SU-DHL-6 (cell line): ENCODE measurements at regions not wholly inside any gene's neighbourhood (a gene's known extent, or its start where the extent isn't known, plus 50 kb on each side); places are given as distances from the start of the nearest gene placed in this dataset.

ENCODE experiments used
- H2AFZ ChIP-seq: fragments of 200-600 bp; sonication (generic); 2 replicates; pipeline ENCODE4 v1.6.1; 2014; ENCODE audit warnings: low read depth, mild to moderate bottlenecking, moderate library complexity, mixed read lengths, antibody characterized with exemption, low read length; ENCODE audit not compliant: severe bottlenecking
- H3F3A ChIP-seq: fragments of 200-600 bp; shearing (Covaris generic); 2 replicates; pipeline ENCODE4 v1.6.0; 2016; ENCODE audit warnings: antibody characterized with exemption, mild to moderate bottlenecking; ENCODE audit not compliant: insufficient read depth
- H3K27ac ChIP-seq: fragments of 200-600 bp; sonication (generic); 2 replicates; pipeline ENCODE4 v1.5.1; 2016; ENCODE audit warnings: low read depth, mild to moderate bottlenecking, low read length, moderate library complexity, mixed read lengths
- H3K27me3 ChIP-seq: fragments of 200-600 bp; sonication (generic), shearing (Covaris generic); 2 replicates; pipeline ENCODE4 v1.6.0; 2014; ENCODE audit warnings: mild to moderate bottlenecking, low read length
- H3K36me3 ChIP-seq: fragments of 200-600 bp; sonication (generic); 2 replicates; pipeline ENCODE4 v1.6.1; 2014; ENCODE audit warnings: mild to moderate bottlenecking, low read length, mixed read lengths
- H3K4me2 ChIP-seq: fragments of 300-600, 200-600 bp; shearing (Covaris generic), sonication (generic); 2 replicates; pipeline ENCODE4 v1.6.0; 2014; ENCODE audit warnings: low read length, low read depth, mild to moderate bottlenecking; ENCODE audit not compliant: poor library complexity, severe bottlenecking
- H3K4me3 ChIP-seq: fragments of 200-600 bp; sonication (generic); 2 replicates; pipeline ENCODE4 v1.5.1; 2014; ENCODE audit warnings: antibody characterized with exemption, low read length, mild to moderate bottlenecking, mixed read lengths; ENCODE audit not compliant: insufficient read depth, poor library complexity, severe bottlenecking
- H3K79me2 ChIP-seq: fragments of 200-600 bp; sonication (generic); 2 replicates; pipeline ENCODE4 v1.6.1; 2014; ENCODE audit warnings: mild to moderate bottlenecking, low read length, moderate library complexity; ENCODE audit not compliant: insufficient read depth
- H3K9ac ChIP-seq: fragments of 200-600 bp; sonication (generic); 2 replicates; pipeline ENCODE4 v1.7.0; 2014; ENCODE audit warnings: mild to moderate bottlenecking, low read length
- H3K9me2 ChIP-seq: fragments of 200-600 bp; sonication (generic); replicated peaks from 2 replicates; pipeline ENCODE4 v1.6.1; 2014; ENCODE audit warnings: low read length; ENCODE audit not compliant: insufficient read depth
- H3K9me3 ChIP-seq: fragments of 200-600 bp; sonication (generic); 2 replicates; pipeline ENCODE4 v1.6.1; 2014; ENCODE audit warnings: low read length, mixed read lengths; ENCODE audit not compliant: insufficient read depth
- H4K20me1 ChIP-seq: fragments of 200-600 bp; sonication (generic); 2 replicates; pipeline ENCODE4 v1.6.1; 2014; ENCODE audit warnings: low read depth, mild to moderate bottlenecking, antibody characterized with exemption, low read length, moderate library complexity, mixed read lengths
- EZH2phosphoT487 ChIP-seq: fragments of 200-600 bp; sonication (generic), shearing (Covaris generic); conservative IDR thresholded peaks from 2 replicates; pipeline ENCODE4 v1.6.1; 2018; ENCODE audit warnings: mild to moderate bottlenecking, antibody characterized with exemption, low read length, moderate library complexity, mixed read lengths
- TF ChIP-seq, protein P1 (sequence below): fragments of 200-600 bp; sonication (generic); IDR thresholded peaks from one replicate; pipeline ENCODE4 v1.5.1; 2017; ENCODE audit warnings: antibody characterized with exemption, mild to moderate bottlenecking, low read length, moderate library complexity; ENCODE audit not compliant: insufficient read depth, poor library complexity, severe bottlenecking

DNA sequence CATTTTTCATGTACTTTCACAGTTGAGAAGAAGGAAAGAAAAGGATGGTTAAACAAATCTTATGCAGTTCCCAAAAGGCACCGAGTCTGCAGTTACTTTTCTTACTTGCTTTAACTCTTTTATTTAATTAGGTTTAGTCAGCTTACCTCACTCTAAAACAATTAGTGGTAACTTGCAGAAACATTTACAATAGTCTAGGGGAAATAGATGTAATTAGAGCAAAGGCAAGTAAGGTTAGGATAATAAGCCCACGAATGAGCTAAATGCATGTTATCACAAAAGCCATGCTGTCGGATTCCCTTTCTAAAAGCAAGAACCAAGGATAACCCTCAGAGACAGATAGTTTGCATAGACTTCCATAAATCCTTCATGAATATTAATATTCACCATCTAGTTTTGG is 82.0 kb upstream of the VCX2 start:
- Histone ChIP-seq H3K36me3 (no peaks in the 10 kb centered on the region), H3K9me2 (no peaks in the 10 kb centered on the region), H3F3A (no peaks in the 10 kb centered on the region), H3K4me2 (no peak overlapping the region), H3K79me2 (no peaks in the 10 kb centered on the region), H3K9ac (no peak overlapping the region), H4K20me1 (no peaks in the 10 kb centered on the region), H3K9me3 (no peaks in the 10 kb centered on the region), H3K4me3 (no peak overlapping the region), H2AFZ (no peak overlapping the region), H3K27ac (no peak overlapping the region), H3K27me3 (no peaks in the 10 kb centered on the region)
- TF ChIP-seq, protein P1, sequence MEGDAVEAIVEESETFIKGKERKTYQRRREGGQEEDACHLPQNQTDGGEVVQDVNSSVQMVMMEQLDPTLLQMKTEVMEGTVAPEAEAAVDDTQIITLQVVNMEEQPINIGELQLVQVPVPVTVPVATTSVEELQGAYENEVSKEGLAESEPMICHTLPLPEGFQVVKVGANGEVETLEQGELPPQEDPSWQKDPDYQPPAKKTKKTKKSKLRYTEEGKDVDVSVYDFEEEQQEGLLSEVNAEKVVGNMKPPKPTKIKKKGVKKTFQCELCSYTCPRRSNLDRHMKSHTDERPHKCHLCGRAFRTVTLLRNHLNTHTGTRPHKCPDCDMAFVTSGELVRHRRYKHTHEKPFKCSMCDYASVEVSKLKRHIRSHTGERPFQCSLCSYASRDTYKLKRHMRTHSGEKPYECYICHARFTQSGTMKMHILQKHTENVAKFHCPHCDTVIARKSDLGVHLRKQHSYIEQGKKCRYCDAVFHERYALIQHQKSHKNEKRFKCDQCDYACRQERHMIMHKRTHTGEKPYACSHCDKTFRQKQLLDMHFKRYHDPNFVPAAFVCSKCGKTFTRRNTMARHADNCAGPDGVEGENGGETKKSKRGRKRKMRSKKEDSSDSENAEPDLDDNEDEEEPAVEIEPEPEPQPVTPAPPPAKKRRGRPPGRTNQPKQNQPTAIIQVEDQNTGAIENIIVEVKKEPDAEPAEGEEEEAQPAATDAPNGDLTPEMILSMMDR, result no peak
- TF ChIP-seq EZH2phosphoT487, result no peak

GRCh38 chrX:8254401-8254800 is 83.3 kb upstream of the VCX2 start:
- Histone ChIP-seq H3K9me2 (no peaks in the 10 kb centered on the region), H3K4me2 (no peak overlapping the region), H4K20me1 (no peaks in the 10 kb centered on the region), H3K9ac (no peak overlapping the region), H3K9me3 (no peaks in the 10 kb centered on the region), H2AFZ (no peak overlapping the region), H3K36me3 (no peaks in the 10 kb centered on the region), H3K79me2 (no peaks in the 10 kb centered on the region), H3F3A (no peaks in the 10 kb centered on the region), H3K27me3 (no peaks in the 10 kb centered on the region), H3K4me3 (no peak overlapping the region), H3K27ac (no peak overlapping the region)
- TF ChIP-seq EZH2phosphoT487, result no peak
- TF ChIP-seq, protein P1, result no peak

GRCh38 chrX:8272821-8273220 is 101.8 kb upstream of the VCX2 start:
- Histone ChIP-seq H3K27ac (no peak overlapping the region), H3K9ac (no peak overlapping the region), H4K20me1 (no peaks in the 10 kb centered on the region), H3K79me2 (no peaks in the 10 kb centered on the region), H3F3A (no peaks in the 10 kb centered on the region), H3K27me3 (no peaks in the 10 kb centered on the region), H3K4me2 (no peak overlapping the region), H3K9me3 (no peaks in the 10 kb centered on the region), H3K9me2 (no peaks in the 10 kb centered on the region), H3K4me3 (no peak overlapping the region), H3K36me3 (no peaks in the 10 kb centered on the region), H2AFZ (no peak overlapping the region)
- TF ChIP-seq, protein P1, result no peak
- no peak for TF ChIP-seq EZH2phosphoT487
